ENCODE measurements at regions not wholly inside any gene's neighbourhood (a gene's known extent, or its start where the extent isn't known, plus 50 kb on each side); places are given as distances from the start of the nearest gene placed in this dataset.

GRCh38 chr15:36330598-36330997 lies 248.8 kb upstream of the CDIN1 start:
- Histone ChIP-seq H3K4me2 (ENCODE audit: low read depth, low read length) (no peak overlapping the region), H3K9ac (ENCODE audit: insufficient read depth, low read depth, low read length) (no peak overlapping the region), H2AFZ (ENCODE audit: low read length) (no peak overlapping the region), H3K79me2 (ENCODE audit: insufficient read depth, low read length) (no peaks in the 10 kb centered on the region), H4K20me1 (ENCODE audit: insufficient read depth, low read length) (no peaks in the 10 kb centered on the region), H3K27ac (ENCODE audit: extremely low read length, insufficient read depth, low read length) (no peak overlapping the region), H3K27me3 (ENCODE audit: control insufficient read depth in 1 of 2, insufficient read depth in 2 of 2, low read length in 2 of 2) (peaks cover 0 to 5% of the 10 kb centered on the region in 2 experiments; a peak in 1 of 5 replicates), H3K9me3 (ENCODE audit: low read length) (no peaks in the 10 kb centered on the region), H3K36me3 (replicated peaks in 1 of 2; ENCODE audit: control insufficient read depth in 1 of 2, insufficient read depth in 2 of 2, low read length in 2 of 2) (no peaks in the 10 kb centered on the region), H3K4me1 (ENCODE audit: insufficient read depth, low read length) (no peaks in the 10 kb centered on the region), H3K4me3 (replicated peaks in 1 of 3; ENCODE audit: insufficient read depth in 1 of 3, low read depth in 2 of 3, low read length in 3 of 3) (no peak overlapping the region)
- in situ Hi-C loops (cut with HindIII; ENCODE audit: extremely low pct_ligation_motif_present, low pct_unique_long_range_greater_than_20kb): no loop called here
- FAIRE-seq (no peak), ATAC-seq (no peak), DNase-seq (ENCODE audit: low spot score) (no peak)
- 38% methylated on average over 3 of the region's 3 CpGs for WGBS (ENCODE audit: low lambda C conversion rate)
- no peak for TF ChIP-seq ZNF749 (CRISPR knock-in tag; IDR thresholded peaks at IDR 0.05; ENCODE audit: borderline replicate concordance)
- no peak for TF ChIP-seq ZNF580 (CRISPR knock-in tag; IDR thresholded peaks at IDR 0.05; ENCODE audit: borderline replicate concordance, low read depth)
- TF ChIP-seq RFX3 (CRISPR knock-in tag; IDR thresholded peaks at IDR 0.05): no peak
- no peak for TF ChIP-seq MTA3 (CRISPR knock-in tag; IDR thresholded peaks at IDR 0.05)
- peak; percentile 79 to 87 for TF ChIP-seq MAFK (conservative IDR thresholded peaks at IDR 0.05 in 1 of 2, IDR thresholded peaks at IDR 0.05 in 1 of 2; ENCODE audit: low read length in 2 of 2)
- no peak for TF ChIP-seq KDM5B (CRISPR knock-in tag; IDR thresholded peaks at IDR 0.05; ENCODE audit: borderline replicate concordance)
- TF ChIP-seq SMYD3 (CRISPR knock-in tag; IDR thresholded peaks at IDR 0.05): no peak
- no peak for TF ChIP-seq MTF1 (CRISPR knock-in tag; IDR thresholded peaks at IDR 0.05)
- TF ChIP-seq MAFF (IDR thresholded peaks at IDR 0.05; ENCODE audit: low read depth, low read length): peak; percentile 79
- intact Hi-C loops (cut with micrococcal nuclease; ENCODE audit: unreplicated experiment): no loop called here
- POLR2A ChIA-PET: no interaction called here
- no TSS peak for BruUV-seq (replicated peaks)
- CTCF ChIA-PET (ENCODE audit: low intra/inter-chr PET ratio, low total read pairs): no interaction called here

GRCh38 chr15:36331531-36332275 lies 247.7 kb upstream of the CDIN1 start:
- no peaks in the 10 kb centered on the region for H3K9me3 ChIP-seq (ENCODE audit: low read length)
- 4% methylated on average over 6 of the region's 6 CpGs for WGBS (ENCODE audit: low lambda C conversion rate)
- H3K79me2 ChIP-seq (ENCODE audit: insufficient read depth, low read length): no peaks in the 10 kb centered on the region
- H3K9ac ChIP-seq (ENCODE audit: insufficient read depth, low read depth, low read length): no peak overlapping the region
- no peaks in the 10 kb centered on the region for H4K20me1 ChIP-seq (ENCODE audit: insufficient read depth, low read length)
- ChIA-PET CTCF (ENCODE audit: low intra/inter-chr PET ratio, low total read pairs) (no interaction called here), POLR2A (no interaction called here)
- no peak overlapping the region for H2AFZ ChIP-seq (ENCODE audit: low read length)
- H3K36me3 ChIP-seq (replicated peaks in 1 of 2; ENCODE audit: control insufficient read depth in 1 of 2, insufficient read depth in 2 of 2, low read length in 2 of 2): no peaks in the 10 kb centered on the region
- intact Hi-C loops (cut with micrococcal nuclease; ENCODE audit: unreplicated experiment) (no loop called here), in situ Hi-C loops (cut with HindIII; ENCODE audit: extremely low pct_ligation_motif_present, low pct_unique_long_range_greater_than_20kb) (no loop called here)
- no peak overlapping the region for H3K27ac ChIP-seq (ENCODE audit: extremely low read length, insufficient read depth, low read length)
- peaks cover 0 to 5% of the 10 kb centered on the region in 2 experiments; a peak in 2 of 5 replicates for H3K27me3 ChIP-seq (ENCODE audit: control insufficient read depth in 1 of 2, insufficient read depth in 2 of 2, low read length in 2 of 2)
- FAIRE-seq (no peak), ATAC-seq (no peak), DNase-seq (ENCODE audit: low spot score) (no peak)
- no peak overlapping the region for H3K4me2 ChIP-seq (ENCODE audit: low read depth, low read length)
- H3K4me1 ChIP-seq (ENCODE audit: insufficient read depth, low read length): no peaks in the 10 kb centered on the region
- H3K4me3 ChIP-seq (replicated peaks in 1 of 3; ENCODE audit: insufficient read depth in 1 of 3, low read depth in 2 of 3, low read length in 3 of 3): no peak overlapping the region
- no TSS peak for BruUV-seq (replicated peaks)
- TF ChIP-seq NFAT5 (CRISPR knock-in tag; IDR thresholded peaks at IDR 0.05): no peak
- no peak for TF ChIP-seq MIER3 (CRISPR knock-in tag; IDR thresholded peaks at IDR 0.05; ENCODE audit: borderline replicate concordance)
- no peak for TF ChIP-seq HMG20B (CRISPR knock-in tag; conservative IDR thresholded peaks at IDR 0.05)

All from HepG2 (cell line).